Thoracic aorta (tissue), 2 donors: ENCODE measurements at regions not wholly inside any gene's neighbourhood (a gene's known extent, or its start where the extent isn't known, plus 50 kb on each side); places are given as distances from the start of the nearest gene placed in this dataset.

ENCODE experiments used
- ATAC-seq: fragments of 150-250 bp; one replicate; pipeline ENCODE4 v1.8.0; 2017; ENCODE audit warnings: low read depth; ENCODE audit not compliant: insufficient number of reproducible peaks, low FRiP score
- DNase-seq: peaks from one replicate; pipeline ENCODE4 v3.0.0-alpha.2; 2020; ENCODE audit warnings: low spot score
- H3K27ac ChIP-seq, 2 donors: fragments of 200-600 bp; sonication (generic); 1 replicate in 1 of 2; 2 replicates in 1 of 2; pipeline ENCODE4 v1.5.1; 2016; ENCODE audit warnings: mild to moderate bottlenecking in 2 of 2, moderate library complexity in 2 of 2
- H3K27me3 ChIP-seq: fragments of 200-600 bp; sonication (generic); replicated peaks from 2 replicates; pipeline ENCODE4 v1.6.0; 2016; ENCODE audit warnings: mild to moderate bottlenecking; ENCODE audit not compliant: insufficient read depth
- H3K36me3 ChIP-seq: fragments of 200-600 bp; sonication (generic); one replicate; pipeline ENCODE4 v1.5.1; 2016
- H3K4me1 ChIP-seq, 2 donors: fragments of 200-600 bp; sonication (generic); 1 replicate in 1 of 2; 2 replicates in 1 of 2; pipeline versions ENCODE4 v1.5.1 to v1.6.0; 2016; ENCODE audit warnings: low read depth in 2 of 2, mild to moderate bottlenecking in 1 of 2; ENCODE audit not compliant: control insufficient read depth in 1 of 2
- H3K4me3 ChIP-seq: fragments of 200-600 bp; sonication (generic); 2 replicates; pipeline ENCODE4 v1.5.1; 2016; ENCODE audit warnings: mild to moderate bottlenecking
- H3K9me3 ChIP-seq: fragments of 200-600 bp; sonication (generic); 2 replicates; pipeline ENCODE4 v1.5.1; 2016
- TF ChIP-seq, protein P1 (sequence below): fragments of 200-600 bp; sonication (generic); IDR thresholded peaks from one replicate; pipeline ENCODE4 v1.5.1; 2019; ENCODE audit warnings: antibody characterized with exemption

DNA sequence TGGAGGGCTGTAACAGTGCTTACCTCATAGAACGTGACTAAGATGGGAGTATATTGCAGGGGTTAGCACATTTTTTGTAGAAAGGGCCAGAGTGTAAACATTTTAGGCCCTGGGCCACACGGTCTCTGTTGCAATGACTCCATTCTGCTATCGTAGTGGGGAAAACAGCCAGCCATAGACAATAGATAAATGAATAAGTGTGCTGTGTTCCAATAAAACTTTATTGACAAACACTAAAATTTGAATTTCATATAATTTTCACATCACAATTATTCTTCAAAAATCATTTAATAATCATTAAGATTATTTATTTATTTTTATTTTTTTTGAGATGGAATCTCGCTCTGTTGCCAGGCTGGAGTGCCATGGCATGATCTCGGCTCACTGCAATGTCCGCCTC lies 478.6 kb downstream of the SHQ1 start:
- TF ChIP-seq, protein P1, sequence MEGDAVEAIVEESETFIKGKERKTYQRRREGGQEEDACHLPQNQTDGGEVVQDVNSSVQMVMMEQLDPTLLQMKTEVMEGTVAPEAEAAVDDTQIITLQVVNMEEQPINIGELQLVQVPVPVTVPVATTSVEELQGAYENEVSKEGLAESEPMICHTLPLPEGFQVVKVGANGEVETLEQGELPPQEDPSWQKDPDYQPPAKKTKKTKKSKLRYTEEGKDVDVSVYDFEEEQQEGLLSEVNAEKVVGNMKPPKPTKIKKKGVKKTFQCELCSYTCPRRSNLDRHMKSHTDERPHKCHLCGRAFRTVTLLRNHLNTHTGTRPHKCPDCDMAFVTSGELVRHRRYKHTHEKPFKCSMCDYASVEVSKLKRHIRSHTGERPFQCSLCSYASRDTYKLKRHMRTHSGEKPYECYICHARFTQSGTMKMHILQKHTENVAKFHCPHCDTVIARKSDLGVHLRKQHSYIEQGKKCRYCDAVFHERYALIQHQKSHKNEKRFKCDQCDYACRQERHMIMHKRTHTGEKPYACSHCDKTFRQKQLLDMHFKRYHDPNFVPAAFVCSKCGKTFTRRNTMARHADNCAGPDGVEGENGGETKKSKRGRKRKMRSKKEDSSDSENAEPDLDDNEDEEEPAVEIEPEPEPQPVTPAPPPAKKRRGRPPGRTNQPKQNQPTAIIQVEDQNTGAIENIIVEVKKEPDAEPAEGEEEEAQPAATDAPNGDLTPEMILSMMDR = no peak
- Histone ChIP-seq H3K4me3 (no peak overlapping the region), H3K27ac (no peak overlapping the region), H3K36me3 (no peaks in the 10 kb centered on the region), H3K9me3 (no peaks in the 10 kb centered on the region), H3K27me3 (no peaks in the 10 kb centered on the region), H3K4me1 (no peaks in the 10 kb centered on the region)
- no peak for ATAC-seq
- no peak for DNase-seq

DNA sequence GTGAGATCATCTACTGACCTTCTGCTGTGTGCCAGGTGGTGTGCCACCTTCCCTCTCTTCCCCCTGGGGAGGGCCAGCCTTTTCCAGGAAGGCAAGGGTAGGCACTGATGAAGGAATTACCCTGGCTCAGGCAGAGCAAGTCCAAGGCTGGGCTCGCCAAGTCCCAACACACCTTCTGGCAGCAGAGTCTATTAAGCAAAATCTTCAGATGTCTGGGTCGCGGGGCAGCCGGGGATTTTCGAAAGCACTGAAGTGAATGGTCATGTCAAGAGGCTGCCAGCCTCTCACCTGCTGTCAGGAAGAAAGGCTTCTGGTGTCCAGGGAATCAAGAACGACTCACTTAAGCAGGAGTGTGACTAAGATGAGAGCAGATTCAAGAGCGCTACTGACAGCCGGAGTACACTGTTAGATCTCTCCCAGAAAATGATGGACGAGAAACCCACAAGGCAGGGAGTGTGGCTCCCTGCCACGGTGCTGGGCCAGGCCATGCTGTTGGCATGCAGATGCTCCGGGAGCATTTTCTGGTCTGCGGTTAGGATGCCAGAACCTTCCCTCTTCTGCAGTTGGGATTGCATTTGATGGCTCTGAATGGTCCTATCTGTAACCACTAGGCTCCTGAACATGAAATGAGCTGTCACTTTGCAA lies 479.8 kb downstream of the SHQ1 start:
- Histone ChIP-seq H3K27me3 (no peaks in the 10 kb centered on the region), H3K4me1 (no peaks in the 10 kb centered on the region), H3K27ac (no peak overlapping the region), H3K36me3 (no peaks in the 10 kb centered on the region), H3K9me3 (no peaks in the 10 kb centered on the region), H3K4me3 (no peak overlapping the region)
- DNase-seq = no peak
- no peak for ATAC-seq
- TF ChIP-seq, protein P1 = no peak

DNA sequence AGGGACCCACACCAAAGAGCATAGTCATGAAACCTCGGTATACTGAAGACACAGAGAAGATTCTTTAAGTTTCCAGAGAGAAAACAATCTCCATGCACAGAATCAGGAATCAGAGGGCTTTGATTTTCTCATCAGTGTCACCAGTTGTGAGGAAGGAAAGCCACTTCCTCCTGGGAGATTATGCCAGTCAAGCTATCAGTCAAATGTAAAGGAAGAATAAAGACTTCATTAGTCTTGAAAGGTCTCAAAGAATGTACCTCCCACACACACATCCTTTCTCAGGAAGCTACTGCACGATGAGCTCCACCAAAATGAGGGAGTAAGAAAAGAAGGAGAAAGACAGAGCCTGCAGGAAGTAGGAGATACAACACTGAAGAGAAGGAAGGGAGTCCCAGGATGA lies 486.3 kb downstream of the SHQ1 start:
- H3K27ac ChIP-seq = no peak overlapping the region
- no peak overlapping the region for H3K4me3 ChIP-seq
- DNase-seq (no peak), ATAC-seq (no peak)
- no peaks in the 10 kb centered on the region for H3K9me3 ChIP-seq
- no peaks in the 10 kb centered on the region for H3K27me3 ChIP-seq
- H3K36me3 ChIP-seq = no peaks in the 10 kb centered on the region
- TF ChIP-seq, protein P1 = no peak
- H3K4me1 ChIP-seq = no peaks in the 10 kb centered on the region

DNA sequence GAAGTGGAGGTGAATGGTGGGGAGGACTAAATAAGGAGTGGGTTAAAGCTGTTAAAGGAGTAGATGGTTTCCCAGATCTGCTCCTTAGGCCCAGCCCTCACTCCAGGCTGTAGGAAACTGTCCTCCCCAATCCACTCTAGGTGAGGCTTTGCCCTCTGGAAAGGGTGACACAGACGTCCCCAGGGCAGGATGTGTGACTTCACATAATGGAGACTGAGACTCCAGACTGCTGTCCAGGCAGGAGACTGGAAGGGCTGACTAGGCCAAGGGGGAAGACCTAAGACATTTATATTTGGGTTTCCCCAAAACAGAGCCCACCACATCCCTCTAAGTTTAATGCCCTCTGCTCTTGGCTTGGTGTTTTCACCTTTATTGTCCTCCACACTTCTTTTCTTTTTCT lies 488.5 kb downstream of the SHQ1 start:
- H3K27ac ChIP-seq = no peak overlapping the region
- H3K4me1 ChIP-seq = no peaks in the 10 kb centered on the region
- H3K27me3 ChIP-seq = no peaks in the 10 kb centered on the region
- no peak for DNase-seq
- H3K36me3 ChIP-seq = no peaks in the 10 kb centered on the region
- no peak overlapping the region for H3K4me3 ChIP-seq
- ATAC-seq = no peak
- H3K9me3 ChIP-seq = no peaks in the 10 kb centered on the region
- TF ChIP-seq, protein P1 = no peak

DNA sequence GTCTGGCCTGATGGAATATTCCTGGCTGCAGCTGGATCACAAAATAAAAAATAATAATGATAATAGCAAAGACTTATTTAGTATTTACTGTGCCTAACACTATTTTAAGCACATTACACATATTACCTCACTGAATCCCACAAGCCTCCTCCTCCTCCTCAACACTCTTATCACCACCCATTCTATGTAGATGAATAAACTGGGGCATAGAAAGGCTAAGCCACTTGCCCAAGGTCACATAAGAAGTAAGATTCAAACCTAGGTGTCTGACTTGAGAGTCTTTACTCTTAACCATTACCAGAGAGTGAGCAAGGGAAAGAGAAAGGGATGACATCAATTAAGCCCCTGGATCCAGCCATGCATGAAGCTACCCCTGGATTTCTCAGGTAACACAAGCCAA lies 493.1 kb downstream of the SHQ1 start:
- no peaks in the 10 kb centered on the region for H3K27me3 ChIP-seq
- no peak for DNase-seq
- TF ChIP-seq, protein P1 = no peak
- ATAC-seq = no peak
- no peaks in the 10 kb centered on the region for H3K4me1 ChIP-seq
- H3K9me3 ChIP-seq = no peaks in the 10 kb centered on the region
- H3K4me3 ChIP-seq = no peak overlapping the region
- no peak overlapping the region for H3K27ac ChIP-seq
- H3K36me3 ChIP-seq = no peaks in the 10 kb centered on the region
